Activated CD4-positive, alpha-beta memory T cell treated with anti-CD3 and anti-CD28 coated beads for 36 hours (primary cell): ENCODE measurements at regions not wholly inside any gene's neighbourhood (a gene's known extent, or its start where the extent isn't known, plus 50 kb on each side); places are given as distances from the start of the nearest gene placed in this dataset.

Experiments used
- CTCF ChIA-PET: fragments of 350-600 bp; sonication (Branson Sonifier 250); formaldehyde crosslinking; loops from one replicate; lab custom pipeline; 2021; ENCODE audit warnings: antibody characterized with exemption, inconsistent platforms; lab: Charles Lee
- POLR2A ChIA-PET: fragments of 350-600 bp; sonication (Branson Sonifier 250); formaldehyde crosslinking; loops from one replicate; lab custom pipeline; 2021; ENCODE audit warnings: antibody characterized with exemption; lab: Charles Lee
- DNase-seq: peaks from one replicate; pipeline ENCODE4 v3.0.0-alpha.2; 2020
- H3K27ac Mint-ChIP-seq: one replicate; pipeline ENCODE4 v1.8.0; 2021; ENCODE audit warnings: mixed read lengths
- H3K27me3 Mint-ChIP-seq: one replicate; pipeline ENCODE4 v1.8.0; 2021; ENCODE audit warnings: mixed read lengths
- H3K36me3 Mint-ChIP-seq: one replicate; pipeline ENCODE4 v1.8.0; 2021; ENCODE audit warnings: mixed read lengths
- H3K4me1 Mint-ChIP-seq: one replicate; pipeline ENCODE4 v1.8.0; 2021; ENCODE audit warnings: low read depth, mixed read lengths
- H3K4me3 Mint-ChIP-seq: one replicate; pipeline ENCODE4 v1.8.0; 2021; ENCODE audit warnings: mild to moderate bottlenecking, mixed read lengths
- H3K9me3 Mint-ChIP-seq: one replicate; pipeline ENCODE4 v1.8.0; 2021; ENCODE audit warnings: mixed read lengths
- intact Hi-C: fragments of 100-400 bp; cut with micrococcal nuclease; formaldehyde crosslinking; loops from one replicate; pipeline ENCODE4 v1.15.1; 2023

- POLR2A ChIA-PET = no interaction called here
- CTCF ChIA-PET = no interaction called here
- Mint-ChIP-seq H3K36me3 (no peaks in the 10 kb centered on the region), H3K9me3 (peaks cover 7% of the 10 kb centered on the region), H3K4me3 (no peak overlapping the region), H3K27ac (no peak overlapping the region), H3K27me3 (no peaks in the 10 kb centered on the region), H3K4me1 (no peaks in the 10 kb centered on the region)
- DNase-seq = no peak
- intact Hi-C loops = no loop called here
Observed at GRCh38 chr13:104327211-104327610, 1261.0 kb upstream of the SLC10A2 start.

- Mint-ChIP-seq H3K4me3 (no peak overlapping the region), H3K36me3 (no peaks in the 10 kb centered on the region), H3K27me3 (no peaks in the 10 kb centered on the region), H3K27ac (no peak overlapping the region), H3K4me1 (no peaks in the 10 kb centered on the region), H3K9me3 (peaks cover 7% of the 10 kb centered on the region)
- no peak for DNase-seq
- POLR2A ChIA-PET = no interaction called here
- intact Hi-C loops = no loop called here
- CTCF ChIA-PET = no interaction called here
Observed at GRCh38 chr13:104326523-104326922, 1260.3 kb upstream of the SLC10A2 start.

GRCh38 chr13:104321756-104322155 is 1255.5 kb upstream of the SLC10A2 start:
- CTCF ChIA-PET = no interaction called here
- intact Hi-C loops = no loop called here
- Mint-ChIP-seq H3K27me3 (no peaks in the 10 kb centered on the region), H3K36me3 (no peaks in the 10 kb centered on the region), H3K9me3 (peaks cover 4% of the 10 kb centered on the region), H3K4me3 (no peak overlapping the region), H3K27ac (no peak overlapping the region), H3K4me1 (no peaks in the 10 kb centered on the region)
- POLR2A ChIA-PET = no interaction called here
- no peak for DNase-seq

GRCh38 chr13:104320446-104320845 is 1254.2 kb upstream of the SLC10A2 start:
- Mint-ChIP-seq H3K27ac (no peak overlapping the region), H3K36me3 (no peaks in the 10 kb centered on the region), H3K9me3 (peaks cover 4% of the 10 kb centered on the region), H3K27me3 (no peaks in the 10 kb centered on the region), H3K4me1 (no peaks in the 10 kb centered on the region), H3K4me3 (no peak overlapping the region)
- POLR2A ChIA-PET = no interaction called here
- intact Hi-C loops = no loop called here
- CTCF ChIA-PET = no interaction called here
- DNase-seq = no peak

- Mint-ChIP-seq H3K9me3 (peaks cover 4% of the 10 kb centered on the region), H3K4me1 (no peaks in the 10 kb centered on the region), H3K27ac (no peak overlapping the region), H3K27me3 (no peaks in the 10 kb centered on the region), H3K36me3 (no peaks in the 10 kb centered on the region), H3K4me3 (no peak overlapping the region)
- intact Hi-C loops = no loop called here
- POLR2A ChIA-PET = no interaction called here
- CTCF ChIA-PET = no interaction called here
- DNase-seq = no peak
Observed at GRCh38 chr13:104318121-104318520, 1251.9 kb upstream of the SLC10A2 start.

- Mint-ChIP-seq H3K27me3 (no peaks in the 10 kb centered on the region), H3K4me3 (no peak overlapping the region), H3K27ac (no peak overlapping the region), H3K4me1 (no peaks in the 10 kb centered on the region), H3K36me3 (no peaks in the 10 kb centered on the region), H3K9me3 (peaks cover 3% of the 10 kb centered on the region)
- intact Hi-C loops = no loop called here
- DNase-seq = no peak
- ChIA-PET POLR2A (no interaction called here), CTCF (no interaction called here)
Observed at GRCh38 chr13:104315606-104316005, 1249.4 kb upstream of the SLC10A2 start.

GRCh38 chr13:104314926-104315535 is 1248.8 kb upstream of the SLC10A2 start:
- intact Hi-C loops = no loop called here
- H3K27ac Mint-ChIP-seq = no peak overlapping the region
- H3K4me3 Mint-ChIP-seq = no peak overlapping the region
- POLR2A ChIA-PET = no interaction called here
- H3K9me3 Mint-ChIP-seq = peaks cover 3% of the 10 kb centered on the region
- CTCF ChIA-PET = no interaction called here
- DNase-seq = no peak
- H3K27me3 Mint-ChIP-seq = no peaks in the 10 kb centered on the region
- H3K4me1 Mint-ChIP-seq = no peaks in the 10 kb centered on the region
- H3K36me3 Mint-ChIP-seq = no peaks in the 10 kb centered on the region

- intact Hi-C loops = no loop called here
- POLR2A ChIA-PET = no interaction called here
- H3K36me3 Mint-ChIP-seq = no peaks in the 10 kb centered on the region
- H3K9me3 Mint-ChIP-seq = peaks cover 3% of the 10 kb centered on the region
- no peak overlapping the region for H3K4me3 Mint-ChIP-seq
- no peaks in the 10 kb centered on the region for H3K4me1 Mint-ChIP-seq
- no peak overlapping the region for H3K27ac Mint-ChIP-seq
- H3K27me3 Mint-ChIP-seq = no peaks in the 10 kb centered on the region
- CTCF ChIA-PET = no interaction called here
- no peak for DNase-seq
Observed at GRCh38 chr13:104314321-104314720, 1248.1 kb upstream of the SLC10A2 start.

GRCh38 chr13:104310861-104311260 is 1244.6 kb upstream of the SLC10A2 start:
- H3K9me3 Mint-ChIP-seq = peaks cover 7% of the 10 kb centered on the region
- no peak overlapping the region for H3K27ac Mint-ChIP-seq
- intact Hi-C loops = no loop called here
- POLR2A ChIA-PET = no interaction called here
- H3K27me3 Mint-ChIP-seq = no peaks in the 10 kb centered on the region
- H3K4me1 Mint-ChIP-seq = no peaks in the 10 kb centered on the region
- H3K36me3 Mint-ChIP-seq = no peaks in the 10 kb centered on the region
- no peak for DNase-seq
- H3K4me3 Mint-ChIP-seq = no peak overlapping the region
- CTCF ChIA-PET = no interaction called here

- Mint-ChIP-seq H3K36me3 (no peaks in the 10 kb centered on the region), H3K4me1 (no peaks in the 10 kb centered on the region), H3K27ac (no peak overlapping the region), H3K9me3 (peaks cover 7% of the 10 kb centered on the region), H3K4me3 (no peak overlapping the region), H3K27me3 (no peaks in the 10 kb centered on the region)
- intact Hi-C loops = no loop called here
- no peak for DNase-seq
- CTCF ChIA-PET = no interaction called here
- POLR2A ChIA-PET = no interaction called here
Observed at GRCh38 chr13:104309431-104309830, 1243.2 kb upstream of the SLC10A2 start.

- H3K27me3 Mint-ChIP-seq = no peaks in the 10 kb centered on the region
- DNase-seq = no peak
- ChIA-PET CTCF (no interaction called here), POLR2A (no interaction called here)
- H3K27ac Mint-ChIP-seq = no peak overlapping the region
- no peak overlapping the region for H3K4me3 Mint-ChIP-seq
- intact Hi-C loops = no loop called here
- no peaks in the 10 kb centered on the region for H3K36me3 Mint-ChIP-seq
- H3K4me1 Mint-ChIP-seq = no peaks in the 10 kb centered on the region
- peaks cover 6% of the 10 kb centered on the region for H3K9me3 Mint-ChIP-seq
Observed at GRCh38 chr13:104301171-104301975, 1235.2 kb upstream of the SLC10A2 start.

- H3K27ac Mint-ChIP-seq = no peak overlapping the region
- H3K4me3 Mint-ChIP-seq = no peak overlapping the region
- H3K9me3 Mint-ChIP-seq = no peaks in the 10 kb centered on the region
- no peaks in the 10 kb centered on the region for H3K36me3 Mint-ChIP-seq
- ChIA-PET POLR2A (no interaction called here), CTCF (no interaction called here)
- no peaks in the 10 kb centered on the region for H3K27me3 Mint-ChIP-seq
- intact Hi-C loops = no loop called here
- DNase-seq = no peak
- no peaks in the 10 kb centered on the region for H3K4me1 Mint-ChIP-seq
Observed at GRCh38 chr13:104297075-104297474, 1230.9 kb upstream of the SLC10A2 start.

- no peak for DNase-seq
- Mint-ChIP-seq H3K27ac (no peak overlapping the region), H3K4me1 (no peaks in the 10 kb centered on the region), H3K27me3 (no peaks in the 10 kb centered on the region), H3K4me3 (no peak overlapping the region), H3K9me3 (no peaks in the 10 kb centered on the region), H3K36me3 (no peaks in the 10 kb centered on the region)
- ChIA-PET CTCF (no interaction called here), POLR2A (no interaction called here)
- intact Hi-C loops = no loop called here
Observed at GRCh38 chr13:104296286-104296685, 1230.1 kb upstream of the SLC10A2 start.
